GM12873 (cell line): ENCODE measurements at regions not wholly inside any gene's neighbourhood (a gene's known extent, or its start where the extent isn't known, plus 50 kb on each side); places are given as distances from the start of the nearest gene placed in this dataset.

ENCODE experiments used
- CTCF ChIP-seq: IDR thresholded peaks from 2 replicates; pipeline ENCODE4 v1.5.1; 2012; ENCODE audit warnings: low read depth, mild to moderate bottlenecking, moderate library complexity, low read length, control low read depth; ENCODE audit not compliant: insufficient read depth; ENCODE audit errors: missing control alignments

DNA sequence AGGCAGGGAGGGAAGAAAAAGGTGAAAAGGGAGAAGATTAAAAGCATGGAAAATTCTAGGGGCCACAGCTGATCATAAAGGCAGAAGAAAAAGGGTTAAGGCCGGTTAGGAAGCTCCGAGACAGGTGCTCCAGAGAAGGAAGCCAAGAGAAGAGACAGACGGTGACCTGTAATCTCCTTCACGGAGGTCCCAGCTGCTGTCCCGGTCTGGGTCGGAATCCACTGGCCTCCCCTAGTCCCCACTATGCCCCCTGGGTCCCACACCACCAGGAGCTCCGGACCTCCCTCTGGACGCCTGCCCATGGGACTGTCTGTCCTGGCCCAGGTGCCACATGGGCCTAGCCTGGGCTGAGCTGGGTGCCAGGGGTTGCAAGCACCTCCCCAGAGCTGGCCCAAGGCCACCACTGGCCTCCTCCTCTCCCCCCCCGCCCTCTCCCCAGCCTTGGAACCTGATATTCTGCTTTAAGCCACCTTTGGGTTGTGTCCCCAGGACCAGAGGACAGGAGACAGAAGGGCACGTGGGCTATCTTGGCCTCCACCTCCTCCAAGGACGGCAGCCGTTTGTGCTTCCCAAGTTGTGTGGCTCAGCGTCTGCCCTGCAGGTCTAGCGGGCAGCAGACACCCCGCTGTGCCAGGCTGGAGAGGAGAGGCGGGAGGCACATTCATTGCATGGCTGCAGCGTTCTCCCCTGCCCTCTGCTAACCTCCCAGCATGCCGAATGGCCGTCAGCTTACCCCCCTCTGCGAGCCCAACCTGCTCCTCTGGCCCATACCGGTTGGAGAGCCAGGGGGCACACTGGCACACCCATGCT lies 102.4 kb downstream of the ENGASE start:
- no peak for TF ChIP-seq CTCF

- TF ChIP-seq CTCF = no peak
These were observed 100.6 kb downstream of the ENGASE start for GRCh38 chr17:79174905-79175856.

DNA sequence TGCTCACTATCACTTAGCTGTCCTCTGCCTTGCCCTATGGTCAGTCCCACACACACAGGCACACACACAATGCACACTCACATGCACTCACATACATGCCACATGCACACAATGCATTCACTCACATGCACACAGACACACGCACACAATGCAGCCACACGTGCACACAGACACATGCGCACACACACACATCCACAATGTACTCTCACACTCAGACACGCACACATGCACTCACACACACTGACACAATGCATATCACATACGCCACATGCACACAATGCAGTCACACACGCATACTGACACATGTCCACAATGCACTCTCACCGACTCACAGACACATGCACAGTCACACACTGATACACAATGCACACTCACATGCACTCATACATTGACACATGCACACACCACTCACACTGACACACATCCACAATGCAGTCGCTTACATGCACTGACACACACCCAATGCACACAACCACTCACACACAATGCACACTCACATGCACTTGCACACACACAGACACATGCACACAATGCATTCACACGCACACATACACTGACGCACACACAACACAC lies 99.7 kb downstream of the ENGASE start:
- TF ChIP-seq CTCF = no peak

DNA sequence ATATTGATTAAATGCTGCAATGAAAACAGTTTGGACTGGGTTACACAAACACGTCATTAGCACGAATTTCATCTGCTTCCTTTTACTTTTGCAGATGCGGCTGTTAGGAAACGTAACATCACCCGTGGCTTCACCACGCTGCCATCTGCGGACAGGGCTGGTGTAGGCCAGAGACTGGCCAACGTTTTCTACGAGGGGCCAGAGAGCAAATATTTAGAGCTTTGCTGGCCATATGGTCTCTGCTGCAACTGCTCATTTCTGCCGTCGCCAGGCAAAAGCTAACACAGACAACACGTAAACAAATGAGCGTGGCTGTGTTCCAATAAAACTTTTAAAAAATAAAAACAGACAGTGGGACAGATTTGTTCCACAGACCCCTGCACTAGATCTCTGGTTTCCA lies 96.6 kb downstream of the ENGASE start:
- TF ChIP-seq CTCF = no peak

GRCh38 chr17:79169861-79170260 lies 95.2 kb downstream of the ENGASE start:
- TF ChIP-seq CTCF = no peak

- TF ChIP-seq CTCF = no peak
These were observed 94.7 kb downstream of the ENGASE start for GRCh38 chr17:79169366-79169765.

DNA sequence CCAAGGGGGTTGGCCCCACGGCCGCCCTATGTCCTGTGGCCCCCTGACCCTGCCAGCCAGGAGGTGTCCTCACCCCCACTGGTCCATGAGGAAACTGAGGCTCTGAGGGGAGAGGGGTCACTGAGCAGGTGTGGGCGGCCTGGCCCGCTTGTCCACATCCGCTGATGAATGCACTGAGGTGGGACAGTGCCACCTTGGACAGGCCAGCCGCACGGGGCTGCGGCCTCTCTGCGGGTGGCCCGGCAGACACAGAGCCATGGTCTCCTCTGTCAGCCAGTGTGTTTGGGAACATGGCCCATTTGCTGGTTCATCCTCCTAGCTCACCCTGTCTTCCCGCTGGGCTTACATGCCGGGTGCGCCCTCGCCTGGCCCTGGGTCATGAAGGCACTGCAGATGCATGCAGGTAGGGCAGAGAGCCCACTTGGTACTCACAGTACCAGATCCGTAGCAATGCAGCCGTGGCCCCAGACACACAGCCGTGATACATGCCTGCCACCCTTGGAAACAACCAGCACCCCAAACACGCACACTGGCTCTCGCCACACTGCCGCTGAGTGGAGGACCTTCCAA lies 93.9 kb downstream of the ENGASE start:
- TF ChIP-seq CTCF = no peak
